ENCODE measurements at regions not wholly inside any gene's neighbourhood (a gene's known extent, or its start where the extent isn't known, plus 50 kb on each side); places are given as distances from the start of the nearest gene placed in this dataset.

DNA sequence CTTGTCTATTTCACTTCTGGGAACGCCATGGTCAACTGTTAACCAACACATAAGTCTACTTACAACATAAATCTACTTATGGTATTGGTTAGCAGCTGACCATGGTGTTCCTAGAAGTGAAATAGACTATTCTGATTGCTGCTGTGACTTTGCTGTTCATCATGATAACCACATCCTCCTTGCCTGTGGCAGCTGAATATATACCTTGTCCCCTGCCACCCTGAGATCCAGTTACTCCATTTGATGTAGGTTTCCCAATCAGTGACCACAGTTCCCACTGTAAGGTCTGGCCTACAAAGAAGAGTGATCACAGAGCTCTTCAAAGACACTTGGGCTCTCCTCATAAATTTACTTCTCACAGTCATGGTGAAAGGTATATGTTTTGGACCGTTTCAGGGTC lies 66.8 kb upstream of the ALDH1A3 start:
- H3K9me3 Mint-ChIP-seq: peaks cover 19% of the 10 kb centered on the region
- no peaks in the 10 kb centered on the region for H3K36me3 Mint-ChIP-seq (ENCODE audit: low read depth)

DNA sequence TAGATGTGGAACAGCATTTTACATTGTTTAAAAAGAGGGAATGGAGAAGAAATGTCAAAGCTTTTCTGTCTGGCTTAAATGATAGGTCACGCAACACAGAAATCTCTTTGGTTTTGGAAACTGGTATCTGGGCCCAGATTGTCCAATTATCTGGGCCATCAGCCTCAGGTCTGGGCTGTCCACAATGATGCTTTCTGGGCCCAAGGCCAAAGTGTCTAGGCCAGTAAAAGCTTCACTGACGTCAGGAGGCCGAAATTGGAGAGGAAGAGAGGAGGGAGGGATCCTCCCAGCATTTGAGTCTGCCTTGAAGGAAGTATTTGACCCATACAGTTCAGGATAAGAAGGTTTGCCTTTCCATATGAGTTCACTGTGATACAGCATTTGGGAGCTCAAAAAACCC lies 60.7 kb upstream of the ALDH1A3 start:
- peaks cover 4% of the 10 kb centered on the region for H3K4me1 Mint-ChIP-seq (ENCODE audit: low read depth)
- H3K9me3 Mint-ChIP-seq: peaks cover 15% of the 10 kb centered on the region
- H3K27ac Mint-ChIP-seq: no peak overlapping the region
- DNase-seq: no peak
- no peaks in the 10 kb centered on the region for H3K36me3 Mint-ChIP-seq (ENCODE audit: low read depth)
- H3K27me3 Mint-ChIP-seq: peaks cover 55% of the 10 kb centered on the region
- no peak overlapping the region for H3K4me3 Mint-ChIP-seq

More for the DNA sequence above, 66.8 kb upstream of the ALDH1A3 start:
- Mint-ChIP-seq H3K27ac (no peak overlapping the region), H3K27me3 (peaks cover 18% of the 10 kb centered on the region), H3K4me3 (no peak overlapping the region), H3K4me1 (ENCODE audit: low read depth) (no peaks in the 10 kb centered on the region)
- DNase-seq: no peak

DNA sequence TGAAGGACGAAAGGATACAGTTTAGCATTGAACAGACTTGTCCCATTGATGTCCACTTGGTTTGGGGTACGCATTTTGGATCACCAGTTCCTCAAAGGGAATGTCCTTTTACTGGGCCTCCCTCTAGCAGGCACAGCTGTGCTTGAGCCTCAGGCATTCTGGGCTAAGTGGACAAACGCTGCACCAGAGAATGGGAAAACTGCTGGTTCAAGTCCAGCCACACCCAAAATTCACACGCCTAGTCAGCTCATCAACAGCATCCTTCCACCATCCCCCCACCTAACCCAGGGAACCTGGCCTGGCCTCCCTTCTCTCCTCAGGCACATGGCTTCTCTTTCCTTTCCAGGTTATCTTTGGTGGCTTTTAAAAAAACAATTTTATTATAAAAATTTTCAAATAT lies 59.1 kb upstream of the ALDH1A3 start:
- DNase-seq: no peak
- H3K36me3 Mint-ChIP-seq (ENCODE audit: low read depth): no peaks in the 10 kb centered on the region
- H3K4me3 Mint-ChIP-seq: no peak overlapping the region
- H3K27ac Mint-ChIP-seq: no peak overlapping the region
- peaks cover 8% of the 10 kb centered on the region for H3K9me3 Mint-ChIP-seq
- peaks cover 71% of the 10 kb centered on the region for H3K27me3 Mint-ChIP-seq
- H3K4me1 Mint-ChIP-seq (ENCODE audit: low read depth): peaks cover 4% of the 10 kb centered on the region

DNA sequence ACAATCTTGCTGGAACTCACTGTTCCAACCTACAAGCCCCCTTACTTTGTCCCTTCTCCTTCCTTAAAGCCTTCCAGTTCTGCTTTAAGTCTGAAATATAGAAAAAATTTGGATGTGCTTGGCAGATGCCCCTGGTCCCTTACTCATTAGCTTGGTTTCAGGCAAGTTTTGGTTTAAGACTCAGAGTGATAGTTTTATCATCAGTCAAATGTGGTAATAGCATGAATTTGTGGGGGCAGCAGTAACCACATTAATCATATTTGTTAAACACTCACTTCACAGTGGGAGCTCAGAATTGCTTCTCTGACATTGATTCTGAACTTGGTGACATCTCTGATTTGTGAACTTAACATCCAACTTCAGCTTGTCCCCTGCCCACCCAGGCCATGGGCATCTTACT lies 58.3 kb upstream of the ALDH1A3 start:
- Mint-ChIP-seq H3K27ac (no peak overlapping the region), H3K36me3 (ENCODE audit: low read depth) (no peaks in the 10 kb centered on the region), H3K4me3 (no peak overlapping the region), H3K4me1 (ENCODE audit: low read depth) (peaks cover 4% of the 10 kb centered on the region), H3K27me3 (peaks cover 71% of the 10 kb centered on the region), H3K9me3 (peaks cover 3% of the 10 kb centered on the region)
- DNase-seq: no peak

DNA sequence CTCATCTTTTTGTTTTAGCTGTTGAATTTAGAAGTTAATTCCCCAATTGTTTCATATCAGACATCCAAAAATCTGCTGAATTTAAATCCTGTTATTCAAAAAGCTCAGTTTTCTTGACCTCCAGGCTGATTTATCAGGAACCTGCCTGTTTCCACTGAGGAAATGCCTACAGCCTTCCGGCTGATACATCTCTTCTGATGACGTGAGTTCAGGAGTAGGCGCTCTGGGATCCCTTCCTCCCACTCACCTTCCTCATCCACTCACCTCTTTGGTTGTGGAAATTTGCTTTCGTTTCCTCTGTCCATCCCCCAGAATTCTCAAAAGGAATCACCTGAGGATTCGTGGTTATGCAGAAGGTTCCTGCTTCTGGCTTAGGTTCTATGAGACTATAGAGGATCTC lies 55.4 kb upstream of the ALDH1A3 start:
- Mint-ChIP-seq H3K27me3 (peaks cover 66% of the 10 kb centered on the region), H3K4me3 (no peak overlapping the region), H3K36me3 (ENCODE audit: low read depth) (no peaks in the 10 kb centered on the region), H3K27ac (no peak overlapping the region), H3K9me3 (peaks cover 3% of the 10 kb centered on the region), H3K4me1 (ENCODE audit: low read depth) (peaks cover 4% of the 10 kb centered on the region)
- no peak for DNase-seq

DNA sequence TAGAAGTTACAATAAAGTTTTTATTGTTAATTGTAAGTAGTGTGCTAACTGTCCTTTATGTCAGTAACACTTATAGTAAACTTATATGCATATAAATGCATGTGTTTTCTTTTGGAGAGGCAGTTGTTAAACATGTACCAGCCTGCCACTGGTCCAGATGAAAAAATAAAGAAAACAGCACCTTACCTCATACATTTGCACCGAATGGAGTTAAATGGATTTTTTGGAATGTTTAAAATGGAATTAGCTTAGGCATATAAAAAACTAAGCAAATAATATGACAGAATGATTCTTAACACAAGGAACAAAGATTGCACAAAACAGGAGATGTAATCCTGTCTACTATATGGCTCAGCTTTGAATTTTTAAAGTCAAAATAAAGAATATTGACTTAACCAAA lies 50.2 kb upstream of the ALDH1A3 start:
- Mint-ChIP-seq H3K27me3 (peaks cover 66% of the 10 kb centered on the region), H3K4me3 (no peak overlapping the region), H3K36me3 (ENCODE audit: low read depth) (no peaks in the 10 kb centered on the region), H3K9me3 (no peaks in the 10 kb centered on the region), H3K27ac (no peak overlapping the region), H3K4me1 (ENCODE audit: low read depth) (peaks cover 4% of the 10 kb centered on the region)
- no peak for DNase-seq

Measured in activated T-cell treated with anti-CD3 and anti-CD28 coated beads, Interleukin-2, amount 50 U/mL, for 24 hours (primary cell).